Testis (tissue), 2 donors: ENCODE measurements at regions not wholly inside any gene's neighbourhood (a gene's known extent, or its start where the extent isn't known, plus 50 kb on each side); places are given as distances from the start of the nearest gene placed in this dataset.

Source experiments
- POLR2A ChIP-seq: fragments of 450-650 bp; IDR thresholded peaks from one replicate; pipeline ENCODE4 v1.6.1; 2017; ENCODE audit warnings: antibody characterized with exemption, mild to moderate bottlenecking, moderate library complexity
- TF ChIP-seq, protein P1 (sequence below), 3 experiments: fragments of 450-650 bp in 2 of 3; fragments of 200-600 bp in 1 of 3; sonication (generic) in 1 of 3; IDR thresholded peaks; one replicate each; pipeline ENCODE4 v1.5.1; 2016 to 2019; ENCODE audit warnings: antibody characterized with exemption in 3 of 3, mild to moderate bottlenecking in 2 of 3, moderate library complexity in 1 of 3

DNA sequence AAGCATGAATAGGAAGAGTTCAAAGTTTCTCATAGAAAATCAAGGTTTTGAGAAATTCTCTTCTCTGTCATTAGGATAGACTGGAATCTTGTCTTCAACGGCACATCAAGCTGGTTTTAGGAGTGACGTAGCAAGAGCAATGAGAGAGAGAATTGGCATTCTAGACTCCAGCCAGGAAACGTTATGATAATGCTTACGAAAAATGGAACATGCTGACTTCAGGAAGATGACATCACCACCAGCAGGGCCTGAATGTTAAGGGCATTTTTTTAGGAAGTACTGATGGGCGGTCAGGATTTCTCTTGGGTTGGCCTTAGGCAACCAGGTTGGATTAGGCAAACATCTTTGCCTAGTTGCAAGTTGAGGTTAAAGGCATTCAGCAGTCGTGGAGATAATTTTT is 213.2 kb upstream of the CTBP2 start:
- TF ChIP-seq, protein P1, sequence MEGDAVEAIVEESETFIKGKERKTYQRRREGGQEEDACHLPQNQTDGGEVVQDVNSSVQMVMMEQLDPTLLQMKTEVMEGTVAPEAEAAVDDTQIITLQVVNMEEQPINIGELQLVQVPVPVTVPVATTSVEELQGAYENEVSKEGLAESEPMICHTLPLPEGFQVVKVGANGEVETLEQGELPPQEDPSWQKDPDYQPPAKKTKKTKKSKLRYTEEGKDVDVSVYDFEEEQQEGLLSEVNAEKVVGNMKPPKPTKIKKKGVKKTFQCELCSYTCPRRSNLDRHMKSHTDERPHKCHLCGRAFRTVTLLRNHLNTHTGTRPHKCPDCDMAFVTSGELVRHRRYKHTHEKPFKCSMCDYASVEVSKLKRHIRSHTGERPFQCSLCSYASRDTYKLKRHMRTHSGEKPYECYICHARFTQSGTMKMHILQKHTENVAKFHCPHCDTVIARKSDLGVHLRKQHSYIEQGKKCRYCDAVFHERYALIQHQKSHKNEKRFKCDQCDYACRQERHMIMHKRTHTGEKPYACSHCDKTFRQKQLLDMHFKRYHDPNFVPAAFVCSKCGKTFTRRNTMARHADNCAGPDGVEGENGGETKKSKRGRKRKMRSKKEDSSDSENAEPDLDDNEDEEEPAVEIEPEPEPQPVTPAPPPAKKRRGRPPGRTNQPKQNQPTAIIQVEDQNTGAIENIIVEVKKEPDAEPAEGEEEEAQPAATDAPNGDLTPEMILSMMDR (IDR thresholded peaks at IDR 0.05), result no peak
- TF ChIP-seq POLR2A, result no peak
